SK-N-SH (cell line): ENCODE measurements at regions not wholly inside any gene's neighbourhood (a gene's known extent, or its start where the extent isn't known, plus 50 kb on each side); places are given as distances from the start of the nearest gene placed in this dataset.

Experiments used
- CTCF ChIA-PET: fragments of 300-600, 350-600 bp; formaldehyde crosslinking; extraction: SDS; loops from one replicate; lab custom pipeline; 2021; lab: Yijun Ruan, JAX
- POLR2A ChIA-PET: fragments of 350-600 bp; sonication (Branson Sonifier 250); formaldehyde crosslinking; extraction: SDS; loops from one replicate; lab custom pipeline; 2020; ENCODE audit warnings: antibody characterized with exemption, inconsistent platforms; lab: Yijun Ruan, JAX
- DNase-seq: peaks from one replicate; pipeline ENCODE4 v3.0.0; 2012
- H2AFZ ChIP-seq: fragments of 200-600 bp; sonication (generic); 2 replicates; pipeline ENCODE4 v1.8.1; 2016; ENCODE audit warnings: antibody characterized with exemption, mild to moderate bottlenecking, low read depth
- H3F3A ChIP-seq: fragments of 200-600 bp; sonication (generic); replicated peaks from 2 replicates; pipeline ENCODE3; 2016; ENCODE audit warnings: antibody characterized with exemption, mild to moderate bottlenecking; ENCODE audit not compliant: insufficient read depth
- H3K27ac ChIP-seq, 2 experiments: fragments of 200-500 bp in 1 of 2; fragments of 200-600 bp in 1 of 2; sonication (Bioruptor generic) in 1 of 2; sonication (generic), shearing (Covaris generic) in 1 of 2; 2 replicates each; pipeline versions ENCODE4 v1.5.1 to v1.6.1; 2014 to 2016; ENCODE audit warnings: low read depth in 2 of 2, inconsistent platforms in 1 of 2, low read length in 1 of 2, mild to moderate bottlenecking in 1 of 2, mixed read lengths in 1 of 2
- H3K27me3 ChIP-seq: fragments of 200-600 bp; sonication (generic), shearing (Covaris generic); 2 replicates; pipeline ENCODE4 v1.6.1; 2016; ENCODE audit warnings: mixed run types; ENCODE audit not compliant: insufficient read depth
- H3K36me3 ChIP-seq, 2 experiments: fragments of 200-500 bp in 1 of 2; fragments of 200-600 bp in 1 of 2; sonication (Bioruptor generic) in 1 of 2; sonication (generic) in 1 of 2; replicated peaks in 1 of 2; 2 replicates each; pipeline versions ENCODE3 to v1.5.1; 2014 to 2016; ENCODE audit warnings: low read length in 1 of 2, mild to moderate bottlenecking in 1 of 2; ENCODE audit not compliant: insufficient read depth in 2 of 2, control insufficient read depth in 1 of 2
- H3K4me1 ChIP-seq, 2 experiments: fragments of 200-500 bp in 1 of 2; fragments of 200-600 bp in 1 of 2; sonication (Bioruptor generic) in 1 of 2; sonication (generic), shearing (Covaris generic) in 1 of 2; 2 replicates each; pipeline versions ENCODE4 v1.5.1 to v1.6.1; 2014 to 2016; ENCODE audit warnings: low read depth in 1 of 2, low read length in 1 of 2, mixed run types in 1 of 2; ENCODE audit not compliant: insufficient read depth in 2 of 2, control insufficient read depth in 1 of 2
- H3K4me2 ChIP-seq: fragments of 200-600 bp; sonication (generic), shearing (Covaris generic); 2 replicates; pipeline ENCODE4 v1.6.1; 2017; ENCODE audit warnings: mixed run types
- H3K4me3 ChIP-seq, 2 experiments: fragments of 200-500 bp in 1 of 2; fragments of 200-600 bp in 1 of 2; sonication (Bioruptor generic) in 1 of 2; sonication (generic), shearing (Covaris generic) in 1 of 2; 2 replicates each; pipeline versions ENCODE4 v1.5.1 to v1.8.1; 2014 to 2016; ENCODE audit warnings: low read depth in 2 of 2, inconsistent platforms in 1 of 2, low read length in 1 of 2, mild to moderate bottlenecking in 1 of 2, mixed read lengths in 1 of 2, moderate library complexity in 1 of 2
- H3K79me2 ChIP-seq: fragments of 200-600 bp; sonication (generic); 2 replicates; pipeline ENCODE4 v1.8.1; 2017; ENCODE audit warnings: mild to moderate bottlenecking; ENCODE audit not compliant: insufficient read depth
- H3K9ac ChIP-seq: fragments of 200-600 bp; sonication (generic); 2 replicates; pipeline ENCODE4 v1.6.1; 2017; ENCODE audit warnings: mixed run types
- H3K9me2 ChIP-seq: fragments of 200-600 bp; sonication (generic); 2 replicates; pipeline ENCODE4 v1.6.1; 2017; ENCODE audit warnings: mixed run types
- H3K9me3 ChIP-seq: fragments of 200-600 bp; sonication (generic); 2 replicates; pipeline ENCODE4 v1.6.1; 2017; ENCODE audit warnings: mixed run types, mild to moderate bottlenecking, moderate library complexity
- H4K20me1 ChIP-seq: fragments of 200-600 bp; sonication (generic); 2 replicates; pipeline ENCODE4 v1.6.1; 2017; ENCODE audit warnings: mild to moderate bottlenecking, mixed run types; ENCODE audit not compliant: insufficient read depth
- CTCF ChIP-seq: fragments of 200-600 bp; sonication (generic); IDR thresholded peaks from 2 replicates; pipeline ENCODE4 v1.6.1; 2017; ENCODE audit warnings: antibody characterized with exemption, mild to moderate bottlenecking, moderate library complexity
- ELF1 ChIP-seq: IDR thresholded peaks from 2 replicates; pipeline ENCODE4 v1.4.0; 2012
- EZH2phosphoT487 ChIP-seq: fragments of 200-600 bp; sonication (generic); IDR thresholded peaks from 2 replicates; pipeline ENCODE4 v1.6.1; 2017; ENCODE audit warnings: low read depth, mixed run types, mild to moderate bottlenecking, antibody characterized with exemption, moderate library complexity, borderline replicate concordance
- IRF3 ChIP-seq: fragments of 150-350 bp; IDR thresholded peaks from 2 replicates; pipeline ENCODE4 v1.6.1; 2016; ENCODE audit warnings: mild to moderate bottlenecking, low read depth, low read length
- MXI1 ChIP-seq: IDR thresholded peaks from 2 replicates; pipeline ENCODE4 v1.6.1; 2012; ENCODE audit warnings: mild to moderate bottlenecking, low read depth, low read length, improper control_type of control experiment
- NFIC ChIP-seq: IDR thresholded peaks from 2 replicates; pipeline ENCODE4 v1.4.0; 2012; ENCODE audit warnings: borderline replicate concordance
- NRF1 ChIP-seq: IDR thresholded peaks from 2 replicates; pipeline ENCODE4 v1.6.1; 2012; ENCODE audit warnings: low read depth, mild to moderate bottlenecking, low read length
- POLR2AphosphoS5 ChIP-seq: IDR thresholded peaks from 2 replicates; pipeline ENCODE4 v1.6.1; 2012; ENCODE audit warnings: low read depth, low read length
- RAD21 ChIP-seq: IDR thresholded peaks from 2 replicates; pipeline ENCODE4 v1.6.1; 2012; ENCODE audit warnings: mild to moderate bottlenecking, low read length
- RXRA ChIP-seq: IDR thresholded peaks from 2 replicates; pipeline ENCODE4 v1.4.0; 2012; ENCODE audit warnings: low read depth, mild to moderate bottlenecking, borderline replicate concordance
- TAF1 ChIP-seq: IDR thresholded peaks from 2 replicates; pipeline ENCODE4 v1.6.1; 2012; ENCODE audit warnings: low read depth, mild to moderate bottlenecking, low read length, moderate library complexity, borderline replicate concordance
- USF1 ChIP-seq: IDR thresholded peaks from 2 replicates; pipeline ENCODE4 v1.4.0; 2012; ENCODE audit warnings: low read depth, borderline replicate concordance
- TF ChIP-seq, protein P1 (sequence below): IDR thresholded peaks from 2 replicates; pipeline ENCODE4; 2012

- TF ChIP-seq USF1 (no peak), RXRA (no peak), NFIC (no peak), NRF1 (no peak), ELF1 (no peak), TAF1 (no peak), EZH2phosphoT487 (no peak), POLR2AphosphoS5 (no peak), MXI1 (no peak), CTCF (no peak), RAD21 (no peak)
- TF ChIP-seq, protein P1, sequence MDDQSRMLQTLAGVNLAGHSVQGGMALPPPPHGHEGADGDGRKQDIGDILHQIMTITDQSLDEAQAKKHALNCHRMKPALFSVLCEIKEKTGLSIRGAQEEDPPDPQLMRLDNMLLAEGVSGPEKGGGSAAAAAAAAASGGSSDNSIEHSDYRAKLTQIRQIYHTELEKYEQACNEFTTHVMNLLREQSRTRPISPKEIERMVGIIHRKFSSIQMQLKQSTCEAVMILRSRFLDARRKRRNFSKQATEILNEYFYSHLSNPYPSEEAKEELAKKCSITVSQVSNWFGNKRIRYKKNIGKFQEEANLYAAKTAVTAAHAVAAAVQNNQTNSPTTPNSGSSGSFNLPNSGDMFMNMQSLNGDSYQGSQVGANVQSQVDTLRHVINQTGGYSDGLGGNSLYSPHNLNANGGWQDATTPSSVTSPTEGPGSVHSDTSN: no peak
Measured at GRCh38 chr13:64414381-64414780, 2815.8 kb downstream of the PCDH9 start (continued).

DNA sequence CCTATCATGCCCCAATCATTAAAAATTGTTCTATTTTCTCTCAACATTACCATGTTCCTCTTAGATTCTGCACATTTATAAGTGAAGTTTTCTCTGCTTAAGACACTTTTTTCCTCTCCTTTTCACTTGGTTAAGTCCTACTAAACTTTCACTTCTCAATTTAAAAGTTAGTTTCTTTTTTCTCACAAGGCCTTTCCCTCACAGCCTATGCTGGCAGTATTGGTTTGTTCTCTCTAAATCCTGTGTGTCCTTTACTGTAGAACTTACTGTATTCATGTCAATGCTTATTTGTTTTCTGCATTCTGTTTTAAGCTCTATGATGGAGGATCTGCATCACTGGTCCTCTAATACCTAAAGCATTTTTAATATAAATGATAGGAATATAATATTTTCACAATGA lies 2816.6 kb downstream of the PCDH9 start:
- no peak overlapping the region for H2AFZ ChIP-seq
- no peaks in the 10 kb centered on the region for H3K79me2 ChIP-seq
- no peak overlapping the region for H3K4me2 ChIP-seq
- no peaks in the 10 kb centered on the region for H4K20me1 ChIP-seq
- no peak for DNase-seq
- no peak for TF ChIP-seq IRF3
- no peak for TF ChIP-seq EZH2phosphoT487
- TF ChIP-seq, all 33 proteins: peak for 0
- Histone ChIP-seq H3K9ac (no peak overlapping the region), H3K9me2 (no peaks in the 10 kb centered on the region), H3K9me3 (no peaks in the 10 kb centered on the region), H3K4me1 (no peaks in the 10 kb centered on the region), H3K27me3 (no peaks in the 10 kb centered on the region), H3K4me3 (no peak overlapping the region), H3F3A (no peaks in the 10 kb centered on the region), H3K27ac (no peak overlapping the region), H3K36me3 (no peaks in the 10 kb centered on the region)
- ChIA-PET CTCF (no interaction called here), POLR2A (no interaction called here)
